HG03175 (cell line): ENCODE measurements at regions not wholly inside any gene's neighbourhood (a gene's known extent, or its start where the extent isn't known, plus 50 kb on each side); places are given as distances from the start of the nearest gene placed in this dataset.

ENCODE experiments used
- ATAC-seq: cut with Tn5 transposase; IDR thresholded peaks from one replicate; pipeline ENCODE4 v1.9.1; 2021; ENCODE audit warnings: mild to moderate bottlenecking, moderate library complexity; ENCODE audit not compliant: unreplicated experiment

GRCh38 chr1:113217447-113218208 lies 144.6 kb downstream of the LRIG2 start:
- no peak for ATAC-seq

DNA sequence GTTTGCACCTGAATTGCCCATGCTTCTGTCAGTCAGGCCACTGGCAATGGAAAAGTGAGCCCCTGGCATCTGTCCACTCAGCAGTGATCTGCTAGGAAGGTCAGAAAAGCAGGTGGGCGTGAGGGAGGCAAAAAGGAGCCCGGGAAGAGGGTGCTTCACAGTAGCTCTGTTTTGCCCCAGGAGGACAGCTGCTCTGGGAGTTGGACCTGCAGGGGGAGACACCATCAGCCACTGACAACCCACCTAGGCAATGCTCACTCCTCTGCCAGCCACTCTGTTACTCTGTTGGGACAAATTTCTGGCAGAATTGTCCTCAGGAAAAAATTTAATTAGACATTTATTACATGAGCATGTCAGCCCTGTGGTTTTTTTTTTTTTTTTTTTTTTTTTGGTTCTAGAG lies 146.4 kb downstream of the LRIG2 start:
- ATAC-seq = no peak

- ATAC-seq = no peak
Measured at GRCh38 chr1:113219828-113220227, 146.8 kb downstream of the LRIG2 start.

GRCh38 chr1:113223040-113223439 lies 150.0 kb downstream of the LRIG2 start:
- no peak for ATAC-seq

- no peak for ATAC-seq
Measured at GRCh38 chr1:113223546-113223945, 150.5 kb downstream of the LRIG2 start.

DNA sequence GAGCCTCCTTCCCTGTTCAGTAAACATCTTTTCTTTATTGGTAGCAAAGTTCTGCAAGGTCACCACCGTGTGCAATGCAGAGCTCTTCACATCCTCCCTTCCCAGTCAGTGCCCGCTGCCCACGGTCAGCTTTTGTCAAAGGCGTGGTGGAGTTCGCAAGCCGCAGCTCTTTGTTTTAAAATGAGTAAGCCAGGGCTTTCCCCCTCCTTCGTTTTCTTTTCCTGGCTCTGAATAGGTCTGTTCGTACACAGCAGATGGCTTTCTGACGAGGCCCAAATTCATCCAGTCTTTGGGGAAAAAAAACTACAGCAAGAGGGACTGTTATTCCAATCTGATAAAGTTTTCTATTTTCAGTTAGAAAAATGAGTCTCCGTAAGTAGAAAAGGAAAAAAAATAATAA lies 153.2 kb downstream of the LRIG2 start:
- no peak for ATAC-seq

DNA sequence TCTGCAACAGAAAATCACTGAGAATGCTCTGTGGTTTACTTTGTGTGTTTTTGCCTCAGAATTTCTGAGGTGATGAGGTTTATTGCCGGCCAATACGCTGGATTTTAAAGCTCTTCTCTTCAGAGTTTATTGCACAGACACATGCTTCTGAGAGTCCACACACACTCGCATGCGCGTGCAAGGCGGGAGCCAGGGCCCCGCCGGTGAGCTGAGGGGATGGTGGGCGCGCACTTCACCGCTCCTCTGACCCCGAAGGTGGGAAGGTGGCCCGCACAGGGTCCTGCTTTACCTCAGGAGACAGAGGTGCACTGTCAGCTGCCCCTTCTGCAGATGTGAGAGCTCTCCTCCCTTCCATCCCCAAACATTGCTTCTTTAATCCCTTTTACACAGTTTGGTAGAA lies 158.4 kb upstream of the MAGI3 start:
- no peak for ATAC-seq

DNA sequence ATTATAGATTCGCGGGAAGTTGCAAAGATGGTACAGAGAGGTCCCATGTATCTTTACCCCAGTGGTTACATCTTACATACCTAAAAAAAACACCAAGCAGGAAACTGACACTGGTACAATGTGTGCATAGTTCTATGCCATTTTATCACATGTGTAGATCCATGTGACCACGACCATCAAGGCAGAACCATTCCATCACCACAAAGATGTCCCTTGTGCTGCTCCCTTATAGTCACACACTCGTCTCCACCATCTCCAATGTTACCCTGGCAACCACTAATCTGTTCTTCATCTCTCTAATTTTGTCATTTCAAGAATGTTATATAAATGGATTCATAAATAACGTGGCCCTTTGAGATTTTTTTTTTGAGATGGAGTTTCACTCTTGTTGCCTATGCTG lies 156.9 kb upstream of the MAGI3 start:
- no peak for ATAC-seq

DNA sequence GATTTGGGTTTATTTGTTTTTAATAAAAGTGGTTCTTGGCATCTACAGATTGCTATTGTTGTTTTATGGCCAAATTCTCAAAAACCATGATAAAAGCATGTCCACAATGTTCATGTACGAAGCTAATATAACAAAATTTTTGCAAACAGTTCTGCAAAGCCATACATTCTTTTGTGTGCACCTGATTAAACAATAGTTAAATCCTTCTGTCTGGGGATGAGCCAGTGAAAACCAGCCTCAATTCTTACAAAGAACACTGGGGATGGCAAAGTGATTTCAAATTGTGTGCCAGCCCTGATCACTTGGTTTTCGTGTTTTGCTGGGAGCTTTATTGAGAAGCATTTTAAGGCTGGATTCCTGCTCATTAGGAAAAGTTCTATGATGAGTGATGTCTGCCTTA lies 149.1 kb upstream of the MAGI3 start:
- ATAC-seq = no peak

- no peak for ATAC-seq
Measured at GRCh38 chr1:113242481-113242880, 147.8 kb upstream of the MAGI3 start.

DNA sequence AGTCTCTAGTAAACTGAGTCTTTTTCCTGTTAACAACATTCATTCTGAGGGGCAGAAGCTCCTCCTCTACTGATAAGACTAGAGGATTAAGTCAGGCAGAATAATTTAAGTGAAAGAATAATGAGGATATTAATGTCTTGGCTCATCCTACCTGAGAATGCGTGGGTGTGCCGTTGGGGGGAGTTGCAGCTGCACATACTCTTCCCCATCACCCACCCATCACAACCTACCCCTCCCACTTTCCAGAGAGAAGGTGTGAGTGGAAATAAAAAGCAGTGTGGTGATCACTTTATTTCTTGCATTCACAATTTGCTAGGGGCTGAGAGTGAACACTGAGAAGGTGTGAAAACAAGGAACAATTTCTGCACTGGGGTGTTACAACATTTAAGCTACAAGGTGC lies 146.8 kb upstream of the MAGI3 start:
- ATAC-seq = no peak

DNA sequence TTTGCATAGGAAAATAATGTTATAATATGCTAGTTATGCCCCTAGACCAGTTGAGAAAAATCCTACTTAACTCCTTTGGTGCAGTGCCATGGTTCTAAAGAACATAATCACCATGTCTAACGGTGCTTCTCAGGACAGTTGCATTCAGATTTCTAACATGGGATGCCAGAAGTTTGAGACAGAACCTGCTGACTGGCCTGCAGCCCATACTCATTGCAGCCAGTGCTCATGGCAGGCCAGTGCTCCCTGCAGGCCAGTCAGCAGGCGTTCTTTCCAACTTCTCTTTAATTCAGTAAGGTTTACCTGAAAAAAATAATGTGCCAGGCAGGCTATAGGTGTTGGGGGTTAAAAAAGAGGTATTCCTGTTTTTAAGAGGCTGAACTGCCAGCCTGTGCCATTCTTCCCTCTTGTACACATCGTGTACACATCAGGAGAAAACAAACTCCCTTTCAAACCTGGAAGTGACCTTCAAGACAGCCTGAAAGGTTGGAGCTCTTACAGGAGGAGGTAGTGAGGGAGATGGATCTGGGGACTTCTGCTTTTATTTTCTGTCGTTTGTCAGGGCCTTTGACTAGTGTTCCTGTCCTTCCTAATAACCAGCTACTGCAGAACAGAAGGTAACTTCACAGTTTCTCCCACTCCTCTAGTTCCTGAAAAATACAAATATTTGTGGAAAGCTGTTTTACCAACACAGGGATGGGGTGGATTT lies 146.0 kb upstream of the MAGI3 start:
- no peak for ATAC-seq

- ATAC-seq = no peak
Measured at GRCh38 chr1:113245252-113245651, 145.1 kb upstream of the MAGI3 start.

GRCh38 chr1:113246929-113247328 lies 143.4 kb upstream of the MAGI3 start:
- no peak for ATAC-seq

DNA sequence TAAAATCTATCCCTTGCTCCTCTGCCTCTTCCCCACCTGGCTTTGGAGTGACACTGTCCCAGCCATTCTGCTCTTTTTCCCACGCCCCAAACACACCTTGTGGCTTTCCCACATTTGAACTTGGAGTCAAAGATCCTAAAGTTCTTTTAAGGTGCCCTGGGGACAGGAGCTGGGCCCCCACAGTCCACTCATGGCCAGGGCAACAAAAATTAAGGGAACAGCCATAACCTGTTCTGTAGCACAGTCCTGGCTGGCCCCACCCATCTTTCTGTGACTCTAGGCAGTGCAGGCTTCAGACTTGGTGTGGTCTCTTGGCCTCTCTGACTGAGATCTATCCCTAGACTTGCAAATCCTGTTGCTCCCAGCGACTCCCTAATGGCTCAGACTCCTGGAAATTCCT lies 143.0 kb upstream of the MAGI3 start:
- no peak for ATAC-seq

GRCh38 chr1:113247782-113248181 lies 142.5 kb upstream of the MAGI3 start:
- no peak for ATAC-seq

DNA sequence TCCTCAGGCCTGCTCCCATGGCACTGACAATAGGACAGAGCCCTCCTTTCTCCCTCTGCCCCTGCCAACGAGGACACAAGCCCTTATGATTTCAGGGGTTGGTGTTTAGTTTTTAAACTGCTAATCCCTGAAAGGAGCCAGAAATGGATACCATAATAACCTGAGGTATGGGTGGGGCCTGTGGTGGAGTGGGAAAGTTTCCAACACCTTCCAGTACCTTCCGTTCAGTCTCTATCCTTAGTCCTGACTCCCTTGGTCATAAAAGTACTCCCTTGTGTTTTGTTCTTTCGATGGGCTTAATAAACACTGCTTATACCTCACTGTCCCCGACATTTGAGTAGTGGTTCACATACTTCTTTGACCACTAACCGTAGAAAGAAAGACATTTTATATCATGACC lies 141.8 kb upstream of the MAGI3 start:
- no peak for ATAC-seq

GRCh38 chr1:113250161-113250560 lies 140.2 kb upstream of the MAGI3 start:
- no peak for ATAC-seq

DNA sequence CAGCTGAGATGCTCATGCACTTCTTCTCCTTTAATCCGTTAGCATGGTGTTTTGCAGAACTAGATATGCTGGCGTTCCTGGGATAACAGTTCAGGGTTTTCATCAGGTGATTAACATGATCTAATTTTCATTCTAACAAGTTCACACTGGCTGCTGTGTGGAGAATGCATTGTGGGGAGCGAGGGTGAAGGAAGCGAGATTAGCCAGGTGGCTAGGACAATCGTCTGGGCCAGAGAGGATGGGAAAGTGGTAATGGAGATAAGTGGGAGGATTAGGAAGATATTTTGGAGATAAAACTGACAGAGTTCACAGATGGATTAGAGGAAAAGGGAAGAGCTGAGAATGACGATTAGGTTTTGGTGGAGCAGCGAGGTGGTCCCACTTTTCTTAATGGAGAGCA lies 138.1 kb upstream of the MAGI3 start:
- no peak for ATAC-seq

DNA sequence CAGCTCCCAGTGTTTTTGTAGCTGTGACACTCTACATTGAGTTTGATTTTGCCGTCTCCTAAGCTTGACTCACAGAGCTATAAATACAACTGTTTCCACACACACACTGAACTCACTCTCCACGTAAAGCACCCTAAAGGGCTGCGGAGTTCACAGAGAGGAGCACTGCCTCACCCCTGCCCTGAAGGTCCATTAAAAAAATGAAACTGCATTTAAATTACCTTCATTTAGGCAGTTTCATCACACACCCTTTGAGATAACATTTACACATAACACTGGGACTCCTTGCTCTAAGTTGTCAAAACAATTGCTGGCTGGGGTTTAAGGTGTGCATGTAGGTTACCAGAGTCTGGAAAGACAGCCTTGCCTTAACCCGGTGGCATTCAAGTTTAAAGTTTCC lies 137.1 kb upstream of the MAGI3 start:
- ATAC-seq = no peak

DNA sequence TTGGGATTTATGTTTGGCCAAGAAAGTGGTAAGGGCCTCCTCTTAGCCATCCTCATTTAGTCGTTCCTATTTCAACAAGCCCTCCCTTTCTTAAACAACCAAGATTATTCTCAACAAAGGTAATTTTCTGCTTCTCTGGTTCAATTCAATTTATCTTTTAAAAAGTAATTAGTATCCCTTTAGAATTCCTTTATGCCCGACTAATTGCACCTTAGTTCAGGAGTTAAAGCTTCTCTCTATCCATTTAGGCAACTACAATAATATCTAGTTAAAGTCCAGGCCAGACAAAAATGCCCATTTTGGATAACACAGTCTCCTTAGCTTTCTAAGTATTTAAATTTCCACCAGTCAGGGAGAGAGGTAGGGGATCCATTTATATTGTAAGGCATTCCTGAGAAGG lies 136.7 kb upstream of the MAGI3 start:
- ATAC-seq = no peak

- ATAC-seq = no peak
Measured at GRCh38 chr1:113255038-113255719, 135.1 kb upstream of the MAGI3 start.
